Neural cell (in vitro differentiated cells): ENCODE measurements at regions not wholly inside any gene's neighbourhood (a gene's known extent, or its start where the extent isn't known, plus 50 kb on each side); places are given as distances from the start of the nearest gene placed in this dataset.

Experiments used
- EZH2 ChIP-seq: fragments of 200-600, 300-800 bp; shearing (Covaris generic), sonication (generic); IDR thresholded peaks from 2 replicates; pipeline ENCODE4 v1.6.1; 2014; ENCODE audit warnings: antibody characterized with exemption, low read length, borderline replicate concordance, mild to moderate bottlenecking; ENCODE audit not compliant: insufficient read depth, poor library complexity, severe bottlenecking
- MXI1 ChIP-seq: fragments of 450-650 bp; conservative IDR thresholded peaks from 2 replicates; pipeline ENCODE4 v1.6.1; 2014; ENCODE audit warnings: antibody characterized with exemption, mild to moderate bottlenecking; ENCODE audit not compliant: poor library complexity, severe bottlenecking
- POLR2AphosphoS5 ChIP-seq: IDR thresholded peaks from 2 replicates; pipeline ENCODE4 v1.6.1; 2012
- RAD21 ChIP-seq: fragments of 450-650 bp; conservative IDR thresholded peaks from 2 replicates; pipeline ENCODE4 v1.6.1; 2014; ENCODE audit warnings: antibody characterized with exemption, mild to moderate bottlenecking, moderate library complexity
- SMC3 ChIP-seq: fragments of 450-650 bp; conservative IDR thresholded peaks from 2 replicates; pipeline ENCODE4 v1.6.1; 2014; ENCODE audit warnings: antibody characterized with exemption, mild to moderate bottlenecking, moderate library complexity; ENCODE audit not compliant: poor library complexity
- TAF1 ChIP-seq: IDR thresholded peaks from 2 replicates; pipeline ENCODE4 v1.6.1; 2012; ENCODE audit warnings: low read depth
- TF ChIP-seq, protein P1 (sequence below): fragments of 450-650 bp; IDR thresholded peaks from 2 replicates; pipeline ENCODE4 v1.5.1; 2014; ENCODE audit warnings: antibody characterized with exemption, mild to moderate bottlenecking, moderate library complexity; ENCODE audit not compliant: poor library complexity, severe bottlenecking

DNA sequence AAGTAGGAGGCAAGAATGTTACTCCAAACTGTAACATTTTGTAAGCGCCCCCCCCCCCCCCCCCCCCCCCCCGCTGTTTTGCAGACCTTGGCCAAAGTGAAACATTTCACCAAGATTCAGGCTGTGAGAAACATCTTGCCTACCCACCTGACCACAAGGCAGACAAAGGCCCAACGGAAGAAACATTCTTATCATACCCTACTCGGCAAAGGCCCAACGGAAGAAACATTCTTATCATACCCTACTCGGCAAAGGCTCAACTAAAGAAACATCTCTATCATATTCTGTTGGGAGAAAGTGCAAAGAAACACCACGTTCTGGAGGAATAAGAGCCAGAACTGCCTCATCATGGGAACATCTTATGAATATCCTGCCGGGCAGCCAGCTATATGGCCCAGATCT, 117.1 kb downstream of the JRKL start:
- TF ChIP-seq EZH2 (no peak), POLR2AphosphoS5 (no peak), SMC3 (no peak), MXI1 (no peak), TAF1 (no peak), RAD21 (no peak)
- TF ChIP-seq, protein P1, sequence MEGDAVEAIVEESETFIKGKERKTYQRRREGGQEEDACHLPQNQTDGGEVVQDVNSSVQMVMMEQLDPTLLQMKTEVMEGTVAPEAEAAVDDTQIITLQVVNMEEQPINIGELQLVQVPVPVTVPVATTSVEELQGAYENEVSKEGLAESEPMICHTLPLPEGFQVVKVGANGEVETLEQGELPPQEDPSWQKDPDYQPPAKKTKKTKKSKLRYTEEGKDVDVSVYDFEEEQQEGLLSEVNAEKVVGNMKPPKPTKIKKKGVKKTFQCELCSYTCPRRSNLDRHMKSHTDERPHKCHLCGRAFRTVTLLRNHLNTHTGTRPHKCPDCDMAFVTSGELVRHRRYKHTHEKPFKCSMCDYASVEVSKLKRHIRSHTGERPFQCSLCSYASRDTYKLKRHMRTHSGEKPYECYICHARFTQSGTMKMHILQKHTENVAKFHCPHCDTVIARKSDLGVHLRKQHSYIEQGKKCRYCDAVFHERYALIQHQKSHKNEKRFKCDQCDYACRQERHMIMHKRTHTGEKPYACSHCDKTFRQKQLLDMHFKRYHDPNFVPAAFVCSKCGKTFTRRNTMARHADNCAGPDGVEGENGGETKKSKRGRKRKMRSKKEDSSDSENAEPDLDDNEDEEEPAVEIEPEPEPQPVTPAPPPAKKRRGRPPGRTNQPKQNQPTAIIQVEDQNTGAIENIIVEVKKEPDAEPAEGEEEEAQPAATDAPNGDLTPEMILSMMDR: no peak
